ENCODE measurements at regions not wholly inside any gene's neighbourhood (a gene's known extent, or its start where the extent isn't known, plus 50 kb on each side); places are given as distances from the start of the nearest gene placed in this dataset.

- no peak for DNase-seq
- no peak overlapping the region for H2BK120ac ChIP-seq (ENCODE audit: low read depth, low read length, poor library complexity, severe bottlenecking)
- no peaks in the 10 kb centered on the region for H3K27me3 ChIP-seq (ENCODE audit: insufficient read depth, low read length)
- no peak for TF ChIP-seq CTCF (conservative IDR thresholded peaks at IDR 0.05)
- H3K4me1 ChIP-seq (ENCODE audit: insufficient read depth, low read length): no peaks in the 10 kb centered on the region
- no peaks in the 10 kb centered on the region for H3K79me2 ChIP-seq (ENCODE audit: insufficient read depth, low read length)
- H4K8ac ChIP-seq (replicated peaks; ENCODE audit: insufficient read length, low read depth, low read length): no peak overlapping the region
- Mint-ChIP-seq H3K4me1 (peaks cover 8 to 13% of the 10 kb centered on the region in 2 experiments), H3K36me3 (ENCODE audit: insufficient read depth in 1 of 3, low read depth in 3 of 3) (no peaks in the 10 kb centered on the region; a peak in 1 of 7 replicates), H3K9me3 (no peaks in the 10 kb centered on the region; a peak in 1 of 5 replicates), H3K4me3 (no peak overlapping the region), H3K27me3 (ENCODE audit: low read depth) (no peaks in the 10 kb centered on the region), H3K27ac (no peak overlapping the region)
- no peak overlapping the region for H3K27ac ChIP-seq (ENCODE audit: insufficient read length, low read depth, low read length)
- no peak overlapping the region for H3K14ac ChIP-seq (ENCODE audit: insufficient read depth, low read length)
- no peak overlapping the region for H2AFZ ChIP-seq (ENCODE audit: low read length)
- H4K91ac ChIP-seq (ENCODE audit: insufficient read length, low read depth, low read length): no peak overlapping the region
- H2AK5ac ChIP-seq (ENCODE audit: insufficient read length, low read length): no peak overlapping the region
- WGBS (ENCODE audit: extremely low coverage, insufficient read length, low lambda C conversion rate): no CpG with 5 or more reads among the region's 5 CpGs
- no peaks in the 10 kb centered on the region for H3K79me1 ChIP-seq (ENCODE audit: insufficient read depth, low read depth, low read length, poor library complexity, severe bottlenecking)
- H2BK5ac ChIP-seq (ENCODE audit: insufficient read length, low read length): no peak overlapping the region
- no peak overlapping the region for H2BK12ac ChIP-seq (ENCODE audit: insufficient read length, low read depth, low read length)
- no peak overlapping the region for H2BK20ac ChIP-seq (ENCODE audit: low read depth, low read length, poor library complexity, severe bottlenecking)
- no peaks in the 10 kb centered on the region for H3K9me3 ChIP-seq (ENCODE audit: control insufficient read depth, low read depth, low read length)
- H3K4ac ChIP-seq (ENCODE audit: low read depth, low read length): no peak overlapping the region
- H3K23me2 ChIP-seq (ENCODE audit: insufficient read length, low read depth, low read length, poor library complexity, severe bottlenecking): no peaks in the 10 kb centered on the region
- no peak overlapping the region for H4K5ac ChIP-seq (ENCODE audit: insufficient read length, low read depth, low read length)
- H3K56ac ChIP-seq (ENCODE audit: insufficient read length, low read depth, low read length): no peak overlapping the region
- no peaks in the 10 kb centered on the region for H4K20me1 ChIP-seq (ENCODE audit: control insufficient read depth, insufficient read depth, insufficient read length)
- no peak overlapping the region for H3K9ac ChIP-seq (ENCODE audit: extremely low read depth, insufficient read length, low read length)
- H3T11ph ChIP-seq (ENCODE audit: low read length): no peak overlapping the region
- H3K18ac ChIP-seq (ENCODE audit: insufficient read length, low read depth, low read length): no peak overlapping the region
- H3K23ac ChIP-seq (ENCODE audit: insufficient read length, low read depth, low read length): no peak overlapping the region
- no peak overlapping the region for H2BK15ac ChIP-seq (ENCODE audit: low read depth, low read length)
- no peak overlapping the region for H3K4me2 ChIP-seq (ENCODE audit: insufficient read depth, insufficient read length, low read length)
Measured at GRCh38 chr18:42641996-42642395, 473.5 kb downstream of the RIT2 start.
